A673 (cell line): ENCODE measurements at regions not wholly inside any gene's neighbourhood (a gene's known extent, or its start where the extent isn't known, plus 50 kb on each side); places are given as distances from the start of the nearest gene placed in this dataset.

Experiments
- BruUV-seq: library from RNA; stranded (reverse); fragments of 400-500 nt; replicated peaks from 2 replicates; lab custom pipeline; 2021; lab: Mats Ljungman, UMichigan
- CTCF ChIA-PET: fragments of 300-600 bp; sonication (Branson Sonifier 250); formaldehyde crosslinking; loops from one replicate; lab custom pipeline; 2022; ENCODE audit warnings: antibody characterized with exemption; lab: Charles Lee
- POLR2A ChIA-PET: fragments of 300-600 bp; sonication (Branson Sonifier 250); formaldehyde crosslinking; loops from one replicate; lab custom pipeline; 2022; ENCODE audit warnings: antibody characterized with exemption; ENCODE audit not compliant: low non-redundant PET; lab: Charles Lee
- DNase-seq: peaks from one replicate; pipeline ENCODE4 v3.0.0-alpha.2; 2015; ENCODE audit warnings: low spot score
- H3K27ac ChIP-seq: fragments of 200-600 bp; sonication (generic); 2 replicates; pipeline ENCODE4 v1.5.1; 2016; ENCODE audit warnings: mixed run types, low read depth, mild to moderate bottlenecking, mixed read lengths, antibody characterized with exemption, low read length; ENCODE audit not compliant: poor library complexity, severe bottlenecking
- H3K27me3 ChIP-seq: fragments of 200-600 bp; sonication (generic); replicated peaks from 2 replicates; pipeline ENCODE4 v1.6.1; 2017; ENCODE audit warnings: mixed run types, low read depth, mild to moderate bottlenecking, mixed read lengths, antibody characterized with exemption, low read length; ENCODE audit not compliant: insufficient read depth, poor library complexity
- H3K36me3 ChIP-seq: fragments of 200-600 bp; sonication (generic); 2 replicates; pipeline ENCODE4 v1.6.1; 2016; ENCODE audit warnings: mixed run types, mild to moderate bottlenecking, mixed read lengths, antibody characterized with exemption, low read length; ENCODE audit not compliant: insufficient read depth, poor library complexity, severe bottlenecking
- H3K4me1 ChIP-seq: fragments of 200-600 bp; sonication (generic); 2 replicates; pipeline ENCODE4 v1.6.1; 2017; ENCODE audit warnings: mixed run types, mild to moderate bottlenecking, mixed read lengths, antibody characterized with exemption, low read length; ENCODE audit not compliant: insufficient read depth, poor library complexity, severe bottlenecking
- H3K4me3 ChIP-seq: fragments of 200-600 bp; sonication (generic); 2 replicates; pipeline ENCODE4 v1.5.1; 2016; ENCODE audit warnings: low read depth, mixed run types, mild to moderate bottlenecking, mixed read lengths, low read length; ENCODE audit not compliant: poor library complexity, severe bottlenecking
- H3K9me3 ChIP-seq: fragments of 200-600 bp; sonication (generic); 2 replicates; pipeline ENCODE4 v1.6.1; 2016; ENCODE audit warnings: mixed run types, low read depth, mild to moderate bottlenecking, mixed read lengths, antibody characterized with exemption, low read length; ENCODE audit not compliant: poor library complexity, severe bottlenecking
- EZH2 ChIP-seq: fragments of 200-600 bp; sonication (generic); IDR thresholded peaks from 2 replicates; pipeline ENCODE4 v1.6.1; 2017; ENCODE audit warnings: borderline replicate concordance, low read depth, mild to moderate bottlenecking, mixed read lengths, antibody characterized with exemption, low read length; ENCODE audit not compliant: poor library complexity, severe bottlenecking
- intact Hi-C: fragments of 100-400 bp; cut with micrococcal nuclease; formaldehyde crosslinking; loops from one replicate; pipeline ENCODE4 v1.10.0; 2022; ENCODE audit not compliant: unreplicated experiment
- TF ChIP-seq, protein P1 (sequence below): fragments of 300-800, 200-600 bp; sonication (generic); conservative IDR thresholded peaks from 2 replicates; pipeline ENCODE4 v1.5.1; 2017; ENCODE audit warnings: low read depth, mild to moderate bottlenecking, antibody characterized with exemption, low read length, moderate library complexity, mixed read lengths

DNA sequence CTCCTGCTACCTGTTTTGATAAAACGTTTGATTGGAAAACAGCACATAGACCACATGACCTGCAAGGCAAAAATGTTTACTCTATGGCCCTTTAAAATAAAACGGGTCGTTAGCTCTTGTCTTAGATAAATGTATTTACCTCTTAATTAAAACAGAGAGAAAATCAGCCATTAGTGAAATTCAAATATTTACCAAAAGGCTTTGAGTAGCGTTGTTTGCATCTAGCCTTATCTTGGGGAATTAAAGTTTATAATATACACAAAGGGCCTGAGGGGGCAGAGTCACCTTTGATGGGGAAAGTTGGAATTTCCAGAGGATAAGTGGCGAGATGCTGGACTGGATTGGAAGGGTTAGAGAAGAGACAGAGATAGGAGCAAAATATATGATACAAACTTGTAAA, 111.3 kb downstream of the FBXO4 start:
- TF ChIP-seq, protein P1, sequence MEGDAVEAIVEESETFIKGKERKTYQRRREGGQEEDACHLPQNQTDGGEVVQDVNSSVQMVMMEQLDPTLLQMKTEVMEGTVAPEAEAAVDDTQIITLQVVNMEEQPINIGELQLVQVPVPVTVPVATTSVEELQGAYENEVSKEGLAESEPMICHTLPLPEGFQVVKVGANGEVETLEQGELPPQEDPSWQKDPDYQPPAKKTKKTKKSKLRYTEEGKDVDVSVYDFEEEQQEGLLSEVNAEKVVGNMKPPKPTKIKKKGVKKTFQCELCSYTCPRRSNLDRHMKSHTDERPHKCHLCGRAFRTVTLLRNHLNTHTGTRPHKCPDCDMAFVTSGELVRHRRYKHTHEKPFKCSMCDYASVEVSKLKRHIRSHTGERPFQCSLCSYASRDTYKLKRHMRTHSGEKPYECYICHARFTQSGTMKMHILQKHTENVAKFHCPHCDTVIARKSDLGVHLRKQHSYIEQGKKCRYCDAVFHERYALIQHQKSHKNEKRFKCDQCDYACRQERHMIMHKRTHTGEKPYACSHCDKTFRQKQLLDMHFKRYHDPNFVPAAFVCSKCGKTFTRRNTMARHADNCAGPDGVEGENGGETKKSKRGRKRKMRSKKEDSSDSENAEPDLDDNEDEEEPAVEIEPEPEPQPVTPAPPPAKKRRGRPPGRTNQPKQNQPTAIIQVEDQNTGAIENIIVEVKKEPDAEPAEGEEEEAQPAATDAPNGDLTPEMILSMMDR: no peak
- no peak for TF ChIP-seq EZH2
- Histone ChIP-seq H3K4me1 (no peaks in the 10 kb centered on the region), H3K27ac (no peak overlapping the region), H3K36me3 (no peaks in the 10 kb centered on the region), H3K4me3 (no peak overlapping the region), H3K9me3 (no peaks in the 10 kb centered on the region), H3K27me3 (peaks cover 18% of the 10 kb centered on the region)
- POLR2A ChIA-PET: no interaction called here
- intact Hi-C loops: no loop called here
- CTCF ChIA-PET: no interaction called here
- BruUV-seq: no TSS peak
- DNase-seq: no peak

DNA sequence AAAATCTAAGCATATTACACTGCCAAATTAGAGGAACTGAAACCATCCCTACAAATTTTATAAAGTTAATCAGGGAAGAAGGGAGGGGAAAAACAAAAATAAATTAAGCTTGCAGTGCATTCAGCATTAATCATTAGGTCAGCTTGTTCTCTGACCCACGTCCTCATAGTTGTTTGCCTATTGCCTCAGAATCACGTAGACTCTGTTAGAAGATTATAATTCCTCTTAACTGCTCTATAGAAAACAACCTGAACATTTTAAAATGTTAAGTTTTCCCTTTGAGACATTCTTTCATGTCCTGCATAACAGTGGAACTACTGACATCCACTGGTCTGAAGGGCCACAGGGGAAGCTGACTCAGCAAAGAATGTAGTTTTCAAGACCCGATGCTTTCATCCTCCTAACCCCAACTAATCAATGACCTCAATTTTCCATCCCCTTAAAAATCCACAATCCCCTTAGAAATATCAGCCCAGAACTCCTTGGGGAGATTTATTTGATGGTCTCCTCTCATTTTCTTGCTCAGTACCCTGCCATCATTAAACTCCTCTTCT, 112.4 kb downstream of the FBXO4 start:
- TF ChIP-seq EZH2: no peak
- TF ChIP-seq, protein P1: no peak
- Histone ChIP-seq H3K27ac (no peak overlapping the region), H3K27me3 (peaks cover 26% of the 10 kb centered on the region), H3K4me3 (no peak overlapping the region), H3K36me3 (no peaks in the 10 kb centered on the region), H3K4me1 (no peaks in the 10 kb centered on the region), H3K9me3 (no peaks in the 10 kb centered on the region)
- BruUV-seq: no TSS peak
- POLR2A ChIA-PET: no interaction called here
- no peak for DNase-seq
- intact Hi-C loops: no loop called here
- CTCF ChIA-PET: no interaction called here

DNA sequence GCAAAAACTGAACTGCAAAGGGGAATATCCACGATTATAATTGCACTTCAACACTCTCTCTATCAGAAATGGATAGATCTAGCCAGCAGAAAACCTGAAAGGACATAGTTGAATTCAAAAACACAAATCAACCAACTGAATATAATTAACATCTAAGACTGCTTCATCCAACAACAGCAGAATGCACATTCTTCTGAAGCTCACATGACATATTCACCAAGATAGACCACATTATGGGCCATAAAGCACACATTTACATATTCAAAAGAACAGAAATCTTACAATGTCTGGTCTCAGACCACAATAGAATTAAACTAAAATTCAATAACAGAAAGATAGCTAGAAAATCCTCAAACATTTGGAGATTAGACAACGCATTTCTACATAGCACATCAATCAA, 118.3 kb downstream of the FBXO4 start:
- no peaks in the 10 kb centered on the region for H3K36me3 ChIP-seq
- BruUV-seq: no TSS peak
- no peak for TF ChIP-seq EZH2
- TF ChIP-seq, protein P1: no peak
- H3K27ac ChIP-seq: no peak overlapping the region
- peaks cover 34% of the 10 kb centered on the region for H3K27me3 ChIP-seq
- H3K4me3 ChIP-seq: no peak overlapping the region
- CTCF ChIA-PET: no interaction called here
- intact Hi-C loops: no loop called here
- H3K4me1 ChIP-seq: no peaks in the 10 kb centered on the region
- no peak for DNase-seq
- H3K9me3 ChIP-seq: no peaks in the 10 kb centered on the region
- POLR2A ChIA-PET: no interaction called here
